Panc1 (cell line): ENCODE measurements at regions not wholly inside any gene's neighbourhood (a gene's known extent, or its start where the extent isn't known, plus 50 kb on each side); places are given as distances from the start of the nearest gene placed in this dataset.

ENCODE experiments used
- CTCF ChIP-seq: fragments of 450-650 bp; IDR thresholded peaks from 2 replicates; pipeline ENCODE4 v1.5.1; 2017; ENCODE audit warnings: mild to moderate bottlenecking
- REST ChIP-seq, 2 experiments: IDR thresholded peaks; 2 replicates each; pipeline ENCODE4 v1.6.1; 2011 to 2012; ENCODE audit warnings: low read depth in 2 of 2, control low read depth in 1 of 2, low read length in 1 of 2, mild to moderate bottlenecking in 1 of 2, moderate library complexity in 1 of 2; ENCODE audit not compliant: insufficient read depth in 1 of 2

GRCh38 chr1:55412060-55412459 is 196.9 kb upstream of the USP24 start:
- TF ChIP-seq REST (IDR thresholded peaks at IDR 0.05; ENCODE audit: insufficient read depth in 1 of 2, low read depth in 2 of 2, low read length in 1 of 2) (no peak), CTCF (no peak)
